ENCODE measurements at regions not wholly inside any gene's neighbourhood (a gene's known extent, or its start where the extent isn't known, plus 50 kb on each side); places are given as distances from the start of the nearest gene placed in this dataset.
"Not testable (repeated sequence)": the region's sequence is repeated elsewhere in the genome, so short reads cannot be mapped to it uniquely, and the experiment has no call there.

GRCh38 chr5:17120209-17120608 is 97.2 kb upstream of the BASP1 start:
- Mint-ChIP-seq H3K36me3 (ENCODE audit: low read depth) (peaks cover 5% of the 10 kb centered on the region), H3K27ac (no peak overlapping the region), H3K9me3 (peaks cover 22% of the 10 kb centered on the region), H3K4me1 (peaks cover 76% of the 10 kb centered on the region), H3K4me3 (no peak overlapping the region), H3K27me3 (ENCODE audit: low read depth, poor library complexity) (peaks cover 6% of the 10 kb centered on the region)
- no peak for DNase-seq
- TF ChIP-seq CTCF (IDR thresholded peaks at IDR 0.05), result no peak

- Mint-ChIP-seq H3K27ac (no peak overlapping the region), H3K36me3 (ENCODE audit: low read depth) (peaks cover 5% of the 10 kb centered on the region), H3K4me3 (no peak overlapping the region), H3K9me3 (peaks cover 22% of the 10 kb centered on the region), H3K27me3 (ENCODE audit: low read depth, poor library complexity) (peaks cover 3% of the 10 kb centered on the region), H3K4me1 (peaks cover 62% of the 10 kb centered on the region)
- DNase-seq, result no peak
- no peak for TF ChIP-seq CTCF (IDR thresholded peaks at IDR 0.05)
Measured at GRCh38 chr5:17121776-17122175, 95.7 kb upstream of the BASP1 start.

- peaks cover 11% of the 10 kb centered on the region for H3K27me3 Mint-ChIP-seq (ENCODE audit: low read depth, poor library complexity)
- H3K36me3 Mint-ChIP-seq (ENCODE audit: low read depth), result peaks cover 5% of the 10 kb centered on the region
- peaks cover 22% of the 10 kb centered on the region for H3K9me3 Mint-ChIP-seq
- TF ChIP-seq CTCF (IDR thresholded peaks at IDR 0.05), result no peak
- no peak overlapping the region for H3K27ac Mint-ChIP-seq
- H3K4me3 Mint-ChIP-seq, result no peak overlapping the region
- no peak for DNase-seq
- H3K4me1 Mint-ChIP-seq, result peaks cover 56% of the 10 kb centered on the region
Measured at GRCh38 chr5:17123010-17123409, 94.4 kb upstream of the BASP1 start.

- peaks cover 21% of the 10 kb centered on the region for H3K9me3 Mint-ChIP-seq
- not testable (repeated sequence) for H3K27ac Mint-ChIP-seq; H3K36me3 Mint-ChIP-seq (ENCODE audit: low read depth); DNase-seq; H3K4me3 Mint-ChIP-seq
- H3K27me3 Mint-ChIP-seq (ENCODE audit: low read depth, poor library complexity), result peaks cover 12% of the 10 kb centered on the region
- peaks cover 49% of the 10 kb centered on the region for H3K4me1 Mint-ChIP-seq
Measured at GRCh38 chr5:17123773-17124172, 93.7 kb upstream of the BASP1 start.

- no peak overlapping the region for H3K27ac Mint-ChIP-seq
- TF ChIP-seq CTCF (IDR thresholded peaks at IDR 0.05), result no peak
Measured at GRCh38 chr5:17127743-17128231, 89.6 kb upstream of the BASP1 start.

GRCh38 chr5:17129093-17129849 is 88.2 kb upstream of the BASP1 start:
- peaks cover 8% of the 10 kb centered on the region for H3K27me3 Mint-ChIP-seq (ENCODE audit: low read depth, poor library complexity)
- no peak overlapping the region for H3K4me3 Mint-ChIP-seq
- DNase-seq, result no peak
- peaks cover 4% of the 10 kb centered on the region for H3K9me3 Mint-ChIP-seq
- peaks cover 23% of the 10 kb centered on the region for H3K4me1 Mint-ChIP-seq
- H3K27ac Mint-ChIP-seq, result peak overlapping the region; percentile 70
- no peak for TF ChIP-seq CTCF (IDR thresholded peaks at IDR 0.05)
- no peaks in the 10 kb centered on the region for H3K36me3 Mint-ChIP-seq (ENCODE audit: low read depth)

More at GRCh38 chr5:17127743-17128231, 89.6 kb upstream of the BASP1 start:
- Mint-ChIP-seq H3K27me3 (ENCODE audit: low read depth, poor library complexity) (peaks cover 8% of the 10 kb centered on the region), H3K36me3 (ENCODE audit: low read depth) (peaks cover 5% of the 10 kb centered on the region), H3K4me3 (no peak overlapping the region), H3K4me1 (peaks cover 32% of the 10 kb centered on the region), H3K9me3 (peaks cover 12% of the 10 kb centered on the region)
- no peak for DNase-seq

- not testable (repeated sequence) for DNase-seq; H3K36me3 Mint-ChIP-seq (ENCODE audit: low read depth); H3K27me3 Mint-ChIP-seq (ENCODE audit: low read depth, poor library complexity); H3K9me3 Mint-ChIP-seq; H3K27ac Mint-ChIP-seq; H3K4me3 Mint-ChIP-seq
- peaks cover 16% of the 10 kb centered on the region for H3K4me1 Mint-ChIP-seq
Measured at GRCh38 chr5:17130302-17130701, 87.1 kb upstream of the BASP1 start.

Data from nephron progenitor cell (in vitro differentiated cells).